22Rv1 (cell line): ENCODE measurements at regions not wholly inside any gene's neighbourhood (a gene's known extent, or its start where the extent isn't known, plus 50 kb on each side); places are given as distances from the start of the nearest gene placed in this dataset.

Source experiments
- CTCF ChIP-seq: fragments of 450-650 bp; IDR thresholded peaks from 2 replicates; pipeline ENCODE4 v1.5.1; 2017; ENCODE audit warnings: mild to moderate bottlenecking
- ZFX ChIP-seq: fragments of 450-650 bp; IDR thresholded peaks from 2 replicates; pipeline ENCODE4 v1.6.1; 2017; ENCODE audit warnings: antibody characterized with exemption, borderline replicate concordance

GRCh38 chr5:162301356-162301755 lies 233.8 kb downstream of the GABRG2 start:
- TF ChIP-seq CTCF: no peak
- no peak for TF ChIP-seq ZFX
